NB4 (cell line): ENCODE measurements at regions not wholly inside any gene's neighbourhood (a gene's known extent, or its start where the extent isn't known, plus 50 kb on each side); places are given as distances from the start of the nearest gene placed in this dataset.

Source experiments
- POLR2A ChIP-seq: IDR thresholded peaks from 2 replicates; pipeline ENCODE4 v1.6.1; 2011; ENCODE audit warnings: mild to moderate bottlenecking; ENCODE audit not compliant: insufficient read length; ENCODE audit errors: extremely low read depth
- TF ChIP-seq, protein P1 (sequence below): IDR thresholded peaks from one replicate; pipeline ENCODE4 v1.5.1; 2012; ENCODE audit warnings: low read depth, low read length
- TF ChIP-seq, protein P2 (sequence below): IDR thresholded peaks from 2 replicates; pipeline ENCODE4 v1.6.1; 2011; ENCODE audit warnings: low read depth, low read length

DNA sequence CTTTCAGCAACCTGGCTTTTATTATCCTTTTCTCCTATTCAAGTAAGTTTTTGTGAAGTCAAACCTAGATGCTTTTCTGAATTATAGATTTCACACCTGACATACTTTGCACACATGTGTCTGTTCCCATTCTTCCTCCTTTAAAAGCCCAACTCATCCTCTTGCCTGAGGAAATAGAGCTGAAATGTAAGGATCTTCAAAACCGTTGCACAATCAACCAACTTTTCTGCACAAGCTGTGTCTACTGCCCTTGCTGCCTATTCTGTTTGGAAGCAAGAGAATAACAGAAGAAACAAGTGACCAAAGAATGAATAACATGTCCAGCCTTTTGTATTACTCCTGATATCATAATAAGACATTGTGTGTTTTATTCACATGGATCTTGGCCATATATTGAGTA is 95.1 kb upstream of the ITGA1 start:
- TF ChIP-seq, protein P1, sequence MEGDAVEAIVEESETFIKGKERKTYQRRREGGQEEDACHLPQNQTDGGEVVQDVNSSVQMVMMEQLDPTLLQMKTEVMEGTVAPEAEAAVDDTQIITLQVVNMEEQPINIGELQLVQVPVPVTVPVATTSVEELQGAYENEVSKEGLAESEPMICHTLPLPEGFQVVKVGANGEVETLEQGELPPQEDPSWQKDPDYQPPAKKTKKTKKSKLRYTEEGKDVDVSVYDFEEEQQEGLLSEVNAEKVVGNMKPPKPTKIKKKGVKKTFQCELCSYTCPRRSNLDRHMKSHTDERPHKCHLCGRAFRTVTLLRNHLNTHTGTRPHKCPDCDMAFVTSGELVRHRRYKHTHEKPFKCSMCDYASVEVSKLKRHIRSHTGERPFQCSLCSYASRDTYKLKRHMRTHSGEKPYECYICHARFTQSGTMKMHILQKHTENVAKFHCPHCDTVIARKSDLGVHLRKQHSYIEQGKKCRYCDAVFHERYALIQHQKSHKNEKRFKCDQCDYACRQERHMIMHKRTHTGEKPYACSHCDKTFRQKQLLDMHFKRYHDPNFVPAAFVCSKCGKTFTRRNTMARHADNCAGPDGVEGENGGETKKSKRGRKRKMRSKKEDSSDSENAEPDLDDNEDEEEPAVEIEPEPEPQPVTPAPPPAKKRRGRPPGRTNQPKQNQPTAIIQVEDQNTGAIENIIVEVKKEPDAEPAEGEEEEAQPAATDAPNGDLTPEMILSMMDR, result no peak
- TF ChIP-seq, protein P2, sequence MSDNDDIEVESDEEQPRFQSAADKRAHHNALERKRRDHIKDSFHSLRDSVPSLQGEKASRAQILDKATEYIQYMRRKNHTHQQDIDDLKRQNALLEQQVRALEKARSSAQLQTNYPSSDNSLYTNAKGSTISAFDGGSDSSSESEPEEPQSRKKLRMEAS, result no peak
- no peak for TF ChIP-seq POLR2A
